Esophagus squamous epithelium (tissue), 4 donors: ENCODE measurements at regions not wholly inside any gene's neighbourhood (a gene's known extent, or its start where the extent isn't known, plus 50 kb on each side); places are given as distances from the start of the nearest gene placed in this dataset.

Experiments
- POLR2A ChIP-seq, 4 donors: fragments of 450-650 bp; IDR thresholded peaks; one replicate each; pipeline ENCODE4 v1.6.1; 2017; ENCODE audit warnings: antibody characterized with exemption in 4 of 4, mild to moderate bottlenecking in 4 of 4, moderate library complexity in 3 of 4
- TF ChIP-seq, protein P1 (sequence below), 6 experiments: fragments of 450-650 bp in 4 of 6; fragments of 200-600 bp in 2 of 6; sonication (generic) in 2 of 6; IDR thresholded peaks; one replicate each; pipeline ENCODE4 v1.5.1; 2016 to 2019; ENCODE audit warnings: antibody characterized with exemption in 6 of 6, mild to moderate bottlenecking in 4 of 6, moderate library complexity in 4 of 6

DNA sequence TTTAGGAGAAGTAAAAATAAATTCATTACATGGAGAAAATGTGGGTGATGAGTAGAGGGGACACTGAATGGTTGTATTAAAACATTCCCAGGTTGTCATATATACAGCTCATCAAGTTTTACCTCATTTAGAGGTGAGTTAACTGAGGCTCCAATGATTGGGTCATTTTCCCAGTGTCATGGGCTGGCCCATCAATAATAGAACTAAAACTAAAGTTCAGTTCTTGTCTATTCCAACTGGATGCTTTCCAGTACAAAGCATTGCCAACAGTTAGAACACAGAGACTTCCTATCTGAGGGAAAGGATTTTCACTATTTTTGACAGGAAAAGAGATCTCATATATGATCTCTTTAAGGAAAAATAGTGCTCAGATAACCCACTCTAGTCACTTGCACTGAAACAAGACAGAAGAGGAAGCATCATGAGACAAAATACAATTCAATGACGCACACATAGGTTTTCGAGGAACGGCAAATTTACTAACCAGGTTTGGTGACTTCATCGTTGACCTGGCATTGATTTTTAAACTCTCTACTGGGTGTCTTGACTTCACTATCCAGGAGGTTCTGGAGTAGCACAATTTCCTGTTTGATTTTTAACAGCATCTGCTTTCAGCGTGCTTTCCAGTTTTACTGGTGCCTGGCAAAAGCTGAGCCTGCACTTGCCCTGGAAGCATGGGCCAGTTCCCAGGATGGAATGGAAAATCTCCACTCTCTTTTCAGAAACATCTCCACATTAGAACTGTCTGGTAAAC is 195.5 kb upstream of the FBXL4 start:
- no peak for TF ChIP-seq POLR2A (IDR thresholded peaks at IDR 0.05)
- TF ChIP-seq, protein P1, sequence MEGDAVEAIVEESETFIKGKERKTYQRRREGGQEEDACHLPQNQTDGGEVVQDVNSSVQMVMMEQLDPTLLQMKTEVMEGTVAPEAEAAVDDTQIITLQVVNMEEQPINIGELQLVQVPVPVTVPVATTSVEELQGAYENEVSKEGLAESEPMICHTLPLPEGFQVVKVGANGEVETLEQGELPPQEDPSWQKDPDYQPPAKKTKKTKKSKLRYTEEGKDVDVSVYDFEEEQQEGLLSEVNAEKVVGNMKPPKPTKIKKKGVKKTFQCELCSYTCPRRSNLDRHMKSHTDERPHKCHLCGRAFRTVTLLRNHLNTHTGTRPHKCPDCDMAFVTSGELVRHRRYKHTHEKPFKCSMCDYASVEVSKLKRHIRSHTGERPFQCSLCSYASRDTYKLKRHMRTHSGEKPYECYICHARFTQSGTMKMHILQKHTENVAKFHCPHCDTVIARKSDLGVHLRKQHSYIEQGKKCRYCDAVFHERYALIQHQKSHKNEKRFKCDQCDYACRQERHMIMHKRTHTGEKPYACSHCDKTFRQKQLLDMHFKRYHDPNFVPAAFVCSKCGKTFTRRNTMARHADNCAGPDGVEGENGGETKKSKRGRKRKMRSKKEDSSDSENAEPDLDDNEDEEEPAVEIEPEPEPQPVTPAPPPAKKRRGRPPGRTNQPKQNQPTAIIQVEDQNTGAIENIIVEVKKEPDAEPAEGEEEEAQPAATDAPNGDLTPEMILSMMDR (IDR thresholded peaks at IDR 0.05): no peak
